ENCODE measurements at regions not wholly inside any gene's neighbourhood (a gene's known extent, or its start where the extent isn't known, plus 50 kb on each side); places are given as distances from the start of the nearest gene placed in this dataset.

DNA sequence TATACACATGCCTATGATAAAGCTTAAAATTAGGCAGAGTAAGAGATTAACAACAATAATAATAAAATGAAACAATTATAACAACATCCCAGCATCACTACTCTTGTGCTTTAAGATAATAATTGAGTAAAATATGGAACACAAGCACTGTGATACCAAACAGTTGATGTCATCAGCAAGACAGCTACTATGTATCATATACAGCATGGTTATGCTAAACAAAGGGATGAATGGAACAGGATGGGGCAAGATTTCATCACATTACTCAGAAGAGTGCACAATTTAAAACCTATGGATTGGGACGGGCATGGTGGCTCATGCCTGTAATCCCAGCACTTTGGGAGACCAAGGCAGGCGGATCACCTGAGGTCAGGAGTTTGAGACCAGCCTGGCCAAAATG is 1221.0 kb downstream of the SUCLG1 start:
- TF ChIP-seq, protein P1, sequence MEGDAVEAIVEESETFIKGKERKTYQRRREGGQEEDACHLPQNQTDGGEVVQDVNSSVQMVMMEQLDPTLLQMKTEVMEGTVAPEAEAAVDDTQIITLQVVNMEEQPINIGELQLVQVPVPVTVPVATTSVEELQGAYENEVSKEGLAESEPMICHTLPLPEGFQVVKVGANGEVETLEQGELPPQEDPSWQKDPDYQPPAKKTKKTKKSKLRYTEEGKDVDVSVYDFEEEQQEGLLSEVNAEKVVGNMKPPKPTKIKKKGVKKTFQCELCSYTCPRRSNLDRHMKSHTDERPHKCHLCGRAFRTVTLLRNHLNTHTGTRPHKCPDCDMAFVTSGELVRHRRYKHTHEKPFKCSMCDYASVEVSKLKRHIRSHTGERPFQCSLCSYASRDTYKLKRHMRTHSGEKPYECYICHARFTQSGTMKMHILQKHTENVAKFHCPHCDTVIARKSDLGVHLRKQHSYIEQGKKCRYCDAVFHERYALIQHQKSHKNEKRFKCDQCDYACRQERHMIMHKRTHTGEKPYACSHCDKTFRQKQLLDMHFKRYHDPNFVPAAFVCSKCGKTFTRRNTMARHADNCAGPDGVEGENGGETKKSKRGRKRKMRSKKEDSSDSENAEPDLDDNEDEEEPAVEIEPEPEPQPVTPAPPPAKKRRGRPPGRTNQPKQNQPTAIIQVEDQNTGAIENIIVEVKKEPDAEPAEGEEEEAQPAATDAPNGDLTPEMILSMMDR (IDR thresholded peaks at IDR 0.05): no peak
- Histone ChIP-seq H3K4me3 (ENCODE audit: low read length) (no peak overlapping the region), H3K9me3 (ENCODE audit: control insufficient read depth in 1 of 2, insufficient read depth in 1 of 2, low read length in 2 of 2) (no peaks in the 10 kb centered on the region), H3K4me1 (ENCODE audit: insufficient read depth, low read length) (no peaks in the 10 kb centered on the region), H3K27me3 (ENCODE audit: control insufficient read depth in 1 of 2, insufficient read depth in 2 of 2, low read length in 2 of 2) (no peaks in the 10 kb centered on the region), H3K36me3 (ENCODE audit: insufficient read depth, low read length) (no peaks in the 10 kb centered on the region), H3K27ac (ENCODE audit: low read depth in 1 of 2, low read length in 2 of 2) (no peak overlapping the region)
- CTCF ChIA-PET: no interaction called here
- intact Hi-C loops (cut with DNase I, micrococcal nuclease): no loop called here
- no peak for DNase-seq
- Mint-ChIP-seq H3K27ac (no peak overlapping the region), H3K4me1 (ENCODE audit: low read depth) (no peaks in the 10 kb centered on the region), H3K9me3 (peaks cover 5% of the 10 kb centered on the region), H3K36me3 (ENCODE audit: low read depth) (no peaks in the 10 kb centered on the region), H3K27me3 (no peaks in the 10 kb centered on the region), H3K4me3 (no peak overlapping the region)
- ATAC-seq (ENCODE audit: poor library complexity): no peak
- POLR2A ChIA-PET: no interaction called here

DNA sequence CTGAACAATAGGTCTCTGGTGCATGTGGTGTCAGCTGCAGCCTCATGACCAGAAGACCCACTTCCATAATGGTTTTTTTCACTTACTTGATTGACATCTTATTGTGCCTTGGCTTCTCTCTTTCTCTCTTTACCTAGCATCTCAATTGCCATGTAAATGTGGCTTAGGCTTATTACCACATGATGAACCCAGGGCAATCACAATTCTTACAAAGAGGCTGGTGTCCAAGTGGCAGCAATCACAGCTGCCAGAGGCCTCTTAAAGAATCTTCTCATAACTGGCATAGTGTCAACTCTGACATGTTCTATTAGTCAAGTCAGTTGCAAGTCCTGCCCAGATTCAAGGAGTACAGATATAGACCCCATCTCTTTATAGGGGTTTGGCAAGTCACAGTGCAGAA is 1224.8 kb downstream of the SUCLG1 start:
- Mint-ChIP-seq H3K4me1 (ENCODE audit: low read depth) (no peaks in the 10 kb centered on the region), H3K27me3 (no peaks in the 10 kb centered on the region), H3K36me3 (ENCODE audit: low read depth) (no peaks in the 10 kb centered on the region), H3K4me3 (no peak overlapping the region), H3K27ac (no peak overlapping the region), H3K9me3 (peaks cover 3% of the 10 kb centered on the region)
- Histone ChIP-seq H3K27ac (ENCODE audit: low read depth in 1 of 2, low read length in 2 of 2) (no peak overlapping the region), H3K4me1 (ENCODE audit: insufficient read depth, low read length) (no peaks in the 10 kb centered on the region), H3K9me3 (ENCODE audit: control insufficient read depth in 1 of 2, insufficient read depth in 1 of 2, low read length in 2 of 2) (peaks cover 0 to 3% of the 10 kb centered on the region in 2 experiments), H3K27me3 (ENCODE audit: control insufficient read depth in 1 of 2, insufficient read depth in 2 of 2, low read length in 2 of 2) (no peaks in the 10 kb centered on the region), H3K36me3 (ENCODE audit: insufficient read depth, low read length) (no peaks in the 10 kb centered on the region), H3K4me3 (ENCODE audit: low read length) (no peak overlapping the region)
- TF ChIP-seq, protein P1 (IDR thresholded peaks at IDR 0.05): no peak
- ATAC-seq (ENCODE audit: poor library complexity) (no peak), DNase-seq (no peak)
- ChIA-PET POLR2A (no interaction called here), CTCF (interaction anchor here (1.1 kb wide), 1 partner anchor 15 kb away, joined by 3 read pairs; no protein-coding TSS in a partner anchor)
- intact Hi-C loops (cut with DNase I, micrococcal nuclease): no loop called here

GRCh38 chr2:83233781-83234180 is 1225.3 kb downstream of the SUCLG1 start:
- ChIA-PET CTCF (no interaction called here), POLR2A (no interaction called here)
- Mint-ChIP-seq H3K27ac (no peak overlapping the region), H3K4me1 (ENCODE audit: low read depth) (no peaks in the 10 kb centered on the region), H3K9me3 (peaks cover 3% of the 10 kb centered on the region), H3K4me3 (no peak overlapping the region), H3K27me3 (no peaks in the 10 kb centered on the region), H3K36me3 (ENCODE audit: low read depth) (no peaks in the 10 kb centered on the region)
- Histone ChIP-seq H3K36me3 (ENCODE audit: insufficient read depth, low read length) (no peaks in the 10 kb centered on the region), H3K27ac (ENCODE audit: low read depth in 1 of 2, low read length in 2 of 2) (no peak overlapping the region), H3K9me3 (ENCODE audit: control insufficient read depth in 1 of 2, insufficient read depth in 1 of 2, low read length in 2 of 2) (peaks cover 0 to 3% of the 10 kb centered on the region in 2 experiments), H3K27me3 (ENCODE audit: control insufficient read depth in 1 of 2, insufficient read depth in 2 of 2, low read length in 2 of 2) (no peaks in the 10 kb centered on the region), H3K4me3 (ENCODE audit: low read length) (no peak overlapping the region), H3K4me1 (ENCODE audit: insufficient read depth, low read length) (no peaks in the 10 kb centered on the region)
- DNase-seq (no peak), ATAC-seq (ENCODE audit: poor library complexity) (no peak)
- TF ChIP-seq, protein P1 (IDR thresholded peaks at IDR 0.05): no peak
- intact Hi-C loops (cut with DNase I, micrococcal nuclease): no loop called here
